ENCODE measurements at regions not wholly inside any gene's neighbourhood (a gene's known extent, or its start where the extent isn't known, plus 50 kb on each side); places are given as distances from the start of the nearest gene placed in this dataset.

DNA sequence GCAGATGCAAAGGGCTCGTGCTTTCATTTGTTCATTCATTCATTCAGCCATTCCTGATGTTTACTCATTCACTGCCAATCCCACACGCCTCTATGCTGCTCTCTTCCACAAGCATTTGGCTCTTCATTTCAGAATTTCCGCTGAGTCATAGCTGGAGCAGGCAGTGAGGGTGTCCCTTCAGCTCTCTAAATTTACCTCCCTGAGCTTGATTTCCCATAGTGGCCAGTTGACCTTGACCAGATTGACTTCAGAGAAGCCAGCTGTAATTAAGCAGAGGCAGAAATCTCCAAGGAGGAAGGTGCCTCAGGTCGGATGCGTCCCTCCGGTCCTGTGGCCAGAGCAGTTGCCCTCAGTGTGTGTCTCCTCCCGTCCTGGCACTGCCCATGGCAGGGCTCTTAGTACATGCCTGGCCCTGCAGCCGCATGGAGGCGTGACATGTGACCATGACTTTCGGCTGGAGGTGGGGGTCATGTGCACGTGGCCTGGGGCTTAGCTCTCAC is 267.2 kb upstream of the ECI2 start:
- no peak overlapping the region for H3K4me3 ChIP-seq
- TF ChIP-seq EZH2 (IDR thresholded peaks at IDR 0.05): no peak
- no peak for TF ChIP-seq FOXP2 (optimal IDR thresholded peaks at IDR 0.05; ENCODE audit: control extremely low read depth, extremely low read length, insufficient read depth)
- no peak for TF ChIP-seq POLR2AphosphoS5 (IDR thresholded peaks at IDR 0.05; ENCODE audit: borderline replicate concordance, low read depth, low read length)
- H3K9ac ChIP-seq (ENCODE audit: insufficient read length): no peak overlapping the region

DNA sequence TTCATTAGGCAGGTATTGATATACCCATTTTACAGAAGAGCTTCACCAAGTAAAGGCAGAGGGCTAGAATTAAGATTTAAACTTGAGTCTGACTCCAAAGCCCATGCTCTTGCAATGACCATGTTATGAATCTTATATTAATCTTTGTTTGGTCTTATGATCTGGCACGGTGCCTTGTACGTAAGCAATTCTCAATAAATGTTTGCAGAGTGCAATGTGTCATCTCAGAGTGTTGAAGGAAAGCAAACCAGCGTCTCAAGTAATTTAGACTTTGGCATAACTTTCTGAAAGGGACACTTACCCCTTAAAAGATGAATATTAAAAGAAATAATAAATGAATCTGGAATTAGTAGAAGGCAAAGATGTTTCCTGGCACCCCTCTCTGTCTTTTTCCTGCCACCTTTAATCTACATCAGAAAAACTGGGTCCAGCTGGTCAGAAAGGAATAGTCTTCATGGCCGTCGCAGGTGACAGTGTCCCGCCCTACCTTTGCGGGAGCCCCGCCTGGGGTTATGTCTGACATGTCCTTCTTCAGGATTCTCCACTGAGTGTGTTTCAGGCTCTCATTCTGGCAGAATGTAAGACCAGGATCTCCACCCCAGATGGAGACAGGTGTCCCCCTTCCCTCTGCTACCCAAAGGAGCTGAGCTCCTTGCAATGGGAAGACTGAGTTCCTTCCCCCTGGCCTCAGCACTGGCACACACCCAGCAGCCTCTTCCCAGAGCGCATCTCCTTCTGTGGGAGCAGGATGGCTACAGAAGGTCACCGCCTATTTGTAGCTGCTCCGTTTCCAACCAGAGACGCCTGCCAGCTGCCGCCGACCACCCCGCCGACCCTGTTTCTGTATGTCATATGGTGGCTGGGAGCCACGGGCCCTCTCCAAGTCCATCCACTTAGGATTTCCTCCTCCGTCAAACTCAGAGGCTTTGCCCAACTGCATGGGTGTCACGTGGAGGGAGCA is 266.3 kb upstream of the ECI2 start:
- no peak overlapping the region for H3K9ac ChIP-seq (ENCODE audit: insufficient read length)
- no peak for TF ChIP-seq EZH2 (IDR thresholded peaks at IDR 0.05)
- TF ChIP-seq FOXP2 (optimal IDR thresholded peaks at IDR 0.05; ENCODE audit: control extremely low read depth, extremely low read length, insufficient read depth): no peak
- no peak for TF ChIP-seq POLR2AphosphoS5 (IDR thresholded peaks at IDR 0.05; ENCODE audit: borderline replicate concordance, low read depth, low read length)
- no peak overlapping the region for H3K4me3 ChIP-seq
- H3K9me3 ChIP-seq (ENCODE audit: low read depth, low read length): no peaks in the 10 kb centered on the region
- no peak for DNase-seq (ENCODE audit: low read depth, low spot score)
- no peaks in the 10 kb centered on the region for H3K36me3 ChIP-seq (ENCODE audit: insufficient read depth, low read length)
- no peak overlapping the region for H3K27ac ChIP-seq

More for the DNA sequence above, 267.2 kb upstream of the ECI2 start:
- no peaks in the 10 kb centered on the region for H3K36me3 ChIP-seq (ENCODE audit: insufficient read depth, low read length)
- H3K9me3 ChIP-seq (ENCODE audit: low read depth, low read length): no peaks in the 10 kb centered on the region
- H3K27ac ChIP-seq: no peak overlapping the region
- no peak for DNase-seq (ENCODE audit: low read depth, low spot score)

DNA sequence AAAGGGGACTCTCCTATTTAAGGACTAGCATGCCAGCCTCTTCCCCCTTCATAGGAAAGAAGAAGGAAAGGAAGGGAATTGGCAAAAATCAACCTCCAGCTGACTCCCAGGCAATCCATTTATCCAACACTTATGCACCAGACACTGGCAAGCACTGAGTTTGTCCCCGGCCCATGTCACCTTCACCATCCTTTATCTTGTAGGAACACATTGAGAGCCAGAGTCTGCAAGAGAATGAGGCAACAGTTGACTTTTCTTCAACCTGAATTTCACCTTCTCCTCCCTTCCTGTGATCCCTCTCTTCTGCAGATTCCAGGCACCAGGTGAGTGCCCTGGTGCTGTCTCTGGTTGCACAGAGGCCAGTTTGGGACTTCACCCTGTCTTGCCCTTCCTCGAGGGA is 264.3 kb upstream of the ECI2 start:
- Histone ChIP-seq H3K9ac (ENCODE audit: insufficient read length) (no peak overlapping the region), H3K36me3 (ENCODE audit: insufficient read depth, low read length) (no peaks in the 10 kb centered on the region), H3K27ac (no peak overlapping the region), H3K4me3 (no peak overlapping the region), H3K9me3 (ENCODE audit: low read depth, low read length) (no peaks in the 10 kb centered on the region)
- TF ChIP-seq EZH2 (IDR thresholded peaks at IDR 0.05): no peak
- TF ChIP-seq POLR2AphosphoS5 (IDR thresholded peaks at IDR 0.05; ENCODE audit: borderline replicate concordance, low read depth, low read length): no peak
- TF ChIP-seq FOXP2 (optimal IDR thresholded peaks at IDR 0.05; ENCODE audit: control extremely low read depth, extremely low read length, insufficient read depth): no peak
- DNase-seq (ENCODE audit: low read depth, low spot score): no peak

DNA sequence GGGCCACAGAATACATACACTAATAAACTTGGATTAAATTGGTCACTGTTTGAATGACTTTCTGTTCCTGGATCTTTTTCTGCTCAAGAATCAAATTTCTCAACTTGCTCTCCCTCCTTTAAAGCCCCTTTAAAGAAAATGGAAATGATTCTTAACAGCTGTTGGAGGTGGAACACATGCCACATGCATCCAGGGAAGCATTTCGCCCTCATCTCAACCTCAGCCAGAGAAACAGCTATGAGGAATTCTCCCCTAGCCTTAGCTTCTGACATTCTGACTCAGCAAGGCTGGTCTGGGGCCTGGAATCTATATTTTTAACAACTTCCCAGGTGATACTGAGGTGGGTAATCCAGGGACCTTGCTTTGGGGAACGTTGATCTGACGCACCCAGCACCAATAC is 263.4 kb upstream of the ECI2 start:
- TF ChIP-seq FOXP2 (optimal IDR thresholded peaks at IDR 0.05; ENCODE audit: control extremely low read depth, extremely low read length, insufficient read depth): no peak
- no peak for TF ChIP-seq EZH2 (IDR thresholded peaks at IDR 0.05)
- TF ChIP-seq POLR2AphosphoS5 (IDR thresholded peaks at IDR 0.05; ENCODE audit: borderline replicate concordance, low read depth, low read length): no peak
- H3K27ac ChIP-seq: no peak overlapping the region
- no peak overlapping the region for H3K4me3 ChIP-seq
- H3K36me3 ChIP-seq (ENCODE audit: insufficient read depth, low read length): no peaks in the 10 kb centered on the region
- no peak for DNase-seq (ENCODE audit: low read depth, low spot score)
- H3K9ac ChIP-seq (ENCODE audit: insufficient read length): no peak overlapping the region
- no peaks in the 10 kb centered on the region for H3K9me3 ChIP-seq (ENCODE audit: low read depth, low read length)

DNA sequence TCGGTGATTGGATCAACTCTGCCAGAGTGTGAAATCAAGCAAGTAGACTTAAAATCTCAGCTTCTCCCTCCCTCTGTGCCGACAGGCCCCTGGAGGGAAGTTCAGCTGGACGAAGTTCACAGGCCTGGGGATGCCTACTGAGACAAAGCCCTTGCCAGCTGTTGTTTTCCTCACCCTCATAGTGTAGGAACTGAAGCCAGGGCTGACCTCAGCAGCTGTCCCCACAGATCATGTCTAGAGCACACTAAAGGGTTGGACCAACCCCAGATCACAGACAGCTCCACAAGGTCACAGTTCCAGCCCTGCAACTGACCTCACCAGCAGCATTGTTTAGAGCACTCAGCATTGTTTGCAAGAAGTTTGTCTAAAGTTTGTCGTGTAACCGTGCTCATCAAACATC is 261.9 kb upstream of the ECI2 start:
- no peak for DNase-seq (ENCODE audit: low read depth, low spot score)
- TF ChIP-seq FOXP2 (optimal IDR thresholded peaks at IDR 0.05; ENCODE audit: control extremely low read depth, extremely low read length, insufficient read depth): no peak
- TF ChIP-seq POLR2AphosphoS5 (IDR thresholded peaks at IDR 0.05; ENCODE audit: borderline replicate concordance, low read depth, low read length): no peak
- TF ChIP-seq EZH2 (IDR thresholded peaks at IDR 0.05): no peak
- H3K36me3 ChIP-seq (ENCODE audit: insufficient read depth, low read length): no peaks in the 10 kb centered on the region
- no peak overlapping the region for H3K4me3 ChIP-seq
- H3K27ac ChIP-seq: no peak overlapping the region
- no peak overlapping the region for H3K9ac ChIP-seq (ENCODE audit: insufficient read length)
- H3K9me3 ChIP-seq (ENCODE audit: low read depth, low read length): no peaks in the 10 kb centered on the region

DNA sequence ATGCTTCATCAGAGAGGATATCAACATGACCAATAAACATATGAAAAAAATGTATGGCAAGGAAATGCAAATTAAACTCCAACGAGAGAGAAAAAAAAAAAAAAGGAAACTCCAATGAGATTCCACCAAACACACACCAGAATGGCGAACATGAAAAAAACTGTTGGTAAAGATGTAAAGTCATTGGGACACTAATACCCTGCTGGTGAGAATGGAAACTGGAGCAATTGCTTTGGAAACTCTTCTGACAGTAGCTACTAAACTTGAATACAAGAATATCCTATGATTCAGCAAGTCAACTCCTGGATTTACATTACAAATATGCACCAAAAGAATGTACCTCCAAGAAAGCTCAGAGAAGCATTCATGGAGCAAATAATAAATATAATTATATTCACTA is 260.7 kb upstream of the ECI2 start:
- H3K27ac ChIP-seq: no peak overlapping the region
- H3K9ac ChIP-seq (ENCODE audit: insufficient read length): no peak overlapping the region
- no peaks in the 10 kb centered on the region for H3K36me3 ChIP-seq (ENCODE audit: insufficient read depth, low read length)
- TF ChIP-seq FOXP2 (optimal IDR thresholded peaks at IDR 0.05; ENCODE audit: control extremely low read depth, extremely low read length, insufficient read depth) (no peak), EZH2 (IDR thresholded peaks at IDR 0.05) (no peak), POLR2AphosphoS5 (IDR thresholded peaks at IDR 0.05; ENCODE audit: borderline replicate concordance, low read depth, low read length) (no peak)
- no peaks in the 10 kb centered on the region for H3K9me3 ChIP-seq (ENCODE audit: low read depth, low read length)
- H3K4me3 ChIP-seq: no peak overlapping the region
- no peak for DNase-seq (ENCODE audit: low read depth, low spot score)

DNA sequence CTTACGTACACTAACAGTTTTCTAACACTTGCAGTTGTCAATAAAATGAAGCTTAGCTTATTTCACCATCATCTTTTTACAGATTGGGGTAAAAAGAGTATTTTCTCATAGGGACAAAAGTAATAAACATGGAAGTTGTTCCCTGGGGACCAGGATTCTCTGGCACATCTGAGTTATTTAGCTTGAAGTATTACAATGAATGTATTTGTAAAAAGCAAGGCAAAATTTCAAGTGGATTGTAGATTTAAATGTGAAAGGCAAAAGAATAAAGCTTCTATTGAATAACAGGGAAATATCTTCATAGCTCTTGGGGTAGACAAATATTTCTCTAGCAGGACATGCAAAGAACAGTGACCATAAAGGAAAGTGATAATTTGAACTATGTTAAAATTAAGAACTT is 260.0 kb upstream of the ECI2 start:
- no peaks in the 10 kb centered on the region for H3K9me3 ChIP-seq (ENCODE audit: low read depth, low read length)
- H3K9ac ChIP-seq (ENCODE audit: insufficient read length): no peak overlapping the region
- H3K27ac ChIP-seq: no peak overlapping the region
- no peaks in the 10 kb centered on the region for H3K36me3 ChIP-seq (ENCODE audit: insufficient read depth, low read length)
- TF ChIP-seq POLR2AphosphoS5 (IDR thresholded peaks at IDR 0.05; ENCODE audit: borderline replicate concordance, low read depth, low read length): no peak
- TF ChIP-seq EZH2 (IDR thresholded peaks at IDR 0.05): no peak
- no peak for TF ChIP-seq FOXP2 (optimal IDR thresholded peaks at IDR 0.05; ENCODE audit: control extremely low read depth, extremely low read length, insufficient read depth)
- DNase-seq (ENCODE audit: low read depth, low spot score): no peak
- no peak overlapping the region for H3K4me3 ChIP-seq

DNA sequence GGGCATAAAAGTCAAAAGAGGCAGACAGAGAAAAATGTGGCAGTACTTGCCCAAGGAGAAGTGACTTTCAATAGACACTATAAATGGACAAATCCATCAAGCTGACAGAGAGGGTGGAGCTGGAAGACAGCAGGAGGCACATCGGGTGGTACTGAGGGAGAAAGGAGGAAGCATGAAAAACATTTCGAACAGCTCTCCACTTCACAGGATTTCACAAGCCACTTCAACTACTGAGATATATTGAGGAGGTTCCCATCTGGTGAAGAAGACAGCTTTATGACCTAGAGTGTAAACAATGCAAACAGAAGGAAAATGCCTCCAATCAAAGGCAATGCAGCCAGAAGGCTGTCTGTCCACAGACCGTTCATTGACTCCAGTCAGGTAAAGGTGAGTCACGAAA is 259.4 kb upstream of the ECI2 start:
- Histone ChIP-seq H3K9me3 (ENCODE audit: low read depth, low read length) (no peaks in the 10 kb centered on the region), H3K4me3 (no peak overlapping the region), H3K36me3 (ENCODE audit: insufficient read depth, low read length) (no peaks in the 10 kb centered on the region), H3K27ac (no peak overlapping the region), H3K9ac (ENCODE audit: insufficient read length) (no peak overlapping the region)
- no peak for DNase-seq (ENCODE audit: low read depth, low spot score)
- TF ChIP-seq EZH2 (IDR thresholded peaks at IDR 0.05) (no peak), POLR2AphosphoS5 (IDR thresholded peaks at IDR 0.05; ENCODE audit: borderline replicate concordance, low read depth, low read length) (no peak), FOXP2 (optimal IDR thresholded peaks at IDR 0.05; ENCODE audit: control extremely low read depth, extremely low read length, insufficient read depth) (no peak)

All from SK-N-MC (cell line).